HG03139 (cell line): ENCODE measurements at regions not wholly inside any gene's neighbourhood (a gene's known extent, or its start where the extent isn't known, plus 50 kb on each side); places are given as distances from the start of the nearest gene placed in this dataset.

Experiments
- ATAC-seq: cut with Tn5 transposase; IDR thresholded peaks from one replicate; pipeline ENCODE4 v1.9.1; 2021; ENCODE audit not compliant: unreplicated experiment

GRCh38 chr18:25651553-25651952 is 299.6 kb upstream of the ZNF521 start:
- ATAC-seq = no peak

GRCh38 chr18:25650201-25650941 is 298.4 kb upstream of the ZNF521 start:
- no peak for ATAC-seq

GRCh38 chr18:25648716-25649260 is 296.8 kb upstream of the ZNF521 start:
- no peak for ATAC-seq

- no peak for ATAC-seq
These were observed 295.4 kb upstream of the ZNF521 start for GRCh38 chr18:25647404-25647803.

- no peak for ATAC-seq
These were observed 295.0 kb upstream of the ZNF521 start for GRCh38 chr18:25646971-25647370.

- ATAC-seq = no peak
These were observed 287.6 kb upstream of the ZNF521 start for GRCh38 chr18:25639596-25639995.

- no peak for ATAC-seq
These were observed 281.6 kb upstream of the ZNF521 start for GRCh38 chr18:25633563-25633962.

GRCh38 chr18:25630682-25631081 is 278.7 kb upstream of the ZNF521 start:
- no peak for ATAC-seq

- ATAC-seq = no peak
These were observed 269.7 kb upstream of the ZNF521 start for GRCh38 chr18:25621682-25622081.

GRCh38 chr18:25621144-25621543 is 269.2 kb upstream of the ZNF521 start:
- no peak for ATAC-seq

GRCh38 chr18:25614168-25614567 is 262.2 kb upstream of the ZNF521 start:
- ATAC-seq = no peak

GRCh38 chr18:25612466-25612865 is 260.5 kb upstream of the ZNF521 start:
- no peak for ATAC-seq

- no peak for ATAC-seq
These were observed 256.1 kb upstream of the ZNF521 start for GRCh38 chr18:25608091-25608490.

GRCh38 chr18:25604894-25605597 is 253.1 kb upstream of the ZNF521 start:
- ATAC-seq = no peak

- ATAC-seq = no peak
These were observed 252.4 kb upstream of the ZNF521 start for GRCh38 chr18:25604196-25604893.

- ATAC-seq = no peak
These were observed 247.5 kb upstream of the ZNF521 start for GRCh38 chr18:25599443-25599842.

GRCh38 chr18:25597476-25597875 is 245.5 kb upstream of the ZNF521 start:
- no peak for ATAC-seq

GRCh38 chr18:25595274-25596060 is 243.5 kb upstream of the ZNF521 start:
- no peak for ATAC-seq

- ATAC-seq = no peak
These were observed 242.4 kb upstream of the ZNF521 start for GRCh38 chr18:25594351-25594750.

GRCh38 chr18:25592804-25593360 is 240.9 kb upstream of the ZNF521 start:
- ATAC-seq = no peak

GRCh38 chr18:25590456-25590855 is 238.5 kb upstream of the ZNF521 start:
- no peak for ATAC-seq
